ENCODE measurements at regions not wholly inside any gene's neighbourhood (a gene's known extent, or its start where the extent isn't known, plus 50 kb on each side); places are given as distances from the start of the nearest gene placed in this dataset.

- TF ChIP-seq POLR2A (IDR thresholded peaks at IDR 0.05) (no peak), CTCF (IDR thresholded peaks at IDR 0.05) (no peak), POLR2AphosphoS5 (IDR thresholded peaks at IDR 0.05) (no peak)
- no peaks in the 10 kb centered on the region for H3K9me3 ChIP-seq
- WGBS, result 69% methylated on average over 16 of the region's 16 CpGs
- H3K27me3 ChIP-seq (replicated peaks; ENCODE audit: insufficient read depth), result no peaks in the 10 kb centered on the region
- H3K4me1 ChIP-seq (replicated peaks), result no peaks in the 10 kb centered on the region
- no peak overlapping the region for H3K27ac ChIP-seq
- intact Hi-C loops (cut with DNase I), result no loop called here
- no peak for DNase-seq (ENCODE audit: low spot score)
- H3K36me3 ChIP-seq, result no peaks in the 10 kb centered on the region
- H3K4me3 ChIP-seq, result no peak overlapping the region
Observed at GRCh38 chr17:73973586-73974409, 229.7 kb upstream of the RPL38 start.

GRCh38 chr17:73974536-73974935 lies 228.9 kb upstream of the RPL38 start:
- Histone ChIP-seq H3K27ac (no peak overlapping the region), H3K36me3 (no peaks in the 10 kb centered on the region), H3K4me1 (replicated peaks) (no peaks in the 10 kb centered on the region), H3K27me3 (replicated peaks; ENCODE audit: insufficient read depth) (no peaks in the 10 kb centered on the region), H3K9me3 (no peaks in the 10 kb centered on the region), H3K4me3 (no peak overlapping the region)
- DNase-seq (ENCODE audit: low spot score), result no peak
- TF ChIP-seq POLR2A (IDR thresholded peaks at IDR 0.05) (no peak), POLR2AphosphoS5 (IDR thresholded peaks at IDR 0.05) (no peak), CTCF (IDR thresholded peaks at IDR 0.05) (no peak)
- intact Hi-C loops (cut with DNase I), result no loop called here
- 93% methylated on average over 1 of the region's 1 CpG for WGBS

GRCh38 chr17:73976147-73976546 lies 227.3 kb upstream of the RPL38 start:
- no peak for DNase-seq (ENCODE audit: low spot score)
- intact Hi-C loops (cut with DNase I), result no loop called here
- H3K4me1 ChIP-seq (replicated peaks), result no peaks in the 10 kb centered on the region
- H3K27ac ChIP-seq, result no peak overlapping the region
- no peaks in the 10 kb centered on the region for H3K27me3 ChIP-seq (replicated peaks; ENCODE audit: insufficient read depth)
- no peak overlapping the region for H3K4me3 ChIP-seq
- no peaks in the 10 kb centered on the region for H3K36me3 ChIP-seq
- no peaks in the 10 kb centered on the region for H3K9me3 ChIP-seq
- TF ChIP-seq CTCF (IDR thresholded peaks at IDR 0.05), result no peak
- 100% methylated on average over 1 of the region's 1 CpG for WGBS

- Histone ChIP-seq H3K4me1 (replicated peaks) (no peaks in the 10 kb centered on the region), H3K27me3 (replicated peaks; ENCODE audit: insufficient read depth) (no peaks in the 10 kb centered on the region), H3K9me3 (no peaks in the 10 kb centered on the region), H3K36me3 (no peaks in the 10 kb centered on the region), H3K27ac (no peak overlapping the region), H3K4me3 (no peak overlapping the region)
- DNase-seq (ENCODE audit: low spot score), result no peak
- TF ChIP-seq POLR2AphosphoS5 (IDR thresholded peaks at IDR 0.05) (no peak), CTCF (IDR thresholded peaks at IDR 0.05) (no peak), POLR2A (IDR thresholded peaks at IDR 0.05) (no peak)
- WGBS, result 57% methylated on average over 19 of the region's 19 CpGs
- intact Hi-C loops (cut with DNase I), result no loop called here
Observed at GRCh38 chr17:73976676-73977521, 226.6 kb upstream of the RPL38 start.

Measured in prostate gland (tissue), 2 donors.